ENCODE measurements at regions not wholly inside any gene's neighbourhood (a gene's known extent, or its start where the extent isn't known, plus 50 kb on each side); places are given as distances from the start of the nearest gene placed in this dataset.

GRCh38 chr5:104626122-104626521 lies 1063.5 kb upstream of the NUDT12 start:
- BruUV-seq (replicated peaks), result no TSS peak
- CTCF ChIA-PET (ENCODE audit: unreplicated experiment), result no interaction called here

DNA sequence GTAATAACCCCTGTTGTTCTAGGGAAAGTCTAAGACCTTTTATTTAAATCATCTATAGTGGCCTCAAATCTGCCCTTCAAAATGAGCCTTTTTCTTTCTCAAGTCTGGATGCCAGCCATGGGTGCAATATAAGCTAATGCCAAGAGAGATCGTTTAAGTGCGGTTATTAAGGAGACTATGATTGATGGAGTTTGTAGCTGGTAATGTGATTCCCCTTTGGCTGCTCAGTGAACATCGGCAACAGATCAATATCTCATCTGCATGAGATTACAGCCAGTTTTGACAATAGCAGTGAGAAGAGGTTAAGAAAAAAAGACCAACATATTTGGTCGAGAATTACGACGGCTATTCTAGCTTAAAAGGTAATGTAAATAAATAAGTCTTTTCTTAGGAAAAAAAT lies 1049.4 kb upstream of the NUDT12 start:
- Histone ChIP-seq H3K4me3 (ENCODE audit: low read depth, low read length, poor library complexity, severe bottlenecking) (no peak overlapping the region), H3K9me2 (ENCODE audit: insufficient read depth, low read length) (no peaks in the 10 kb centered on the region), H3K27ac (ENCODE audit: low read depth, low read length, poor library complexity, severe bottlenecking) (no peak overlapping the region), H2AFZ (ENCODE audit: low read length) (no peak overlapping the region), H3K4me1 (ENCODE audit: insufficient read depth, low read length, poor library complexity, severe bottlenecking) (no peaks in the 10 kb centered on the region), H3K79me2 (ENCODE audit: insufficient read depth, low read depth, low read length) (no peaks in the 10 kb centered on the region), H4K20me1 (ENCODE audit: insufficient read depth, low read length) (no peaks in the 10 kb centered on the region), H3K36me3 (ENCODE audit: insufficient read depth, low read length) (no peaks in the 10 kb centered on the region), H3K4me2 (ENCODE audit: low read length) (no peak overlapping the region), H3K9me3 (ENCODE audit: low read length) (no peaks in the 10 kb centered on the region)
- TF ChIP-seq EZH2phosphoT487 (IDR thresholded peaks at IDR 0.05; ENCODE audit: borderline replicate concordance, low read depth, low read length) (no peak), CTCF (conservative IDR thresholded peaks at IDR 0.05; ENCODE audit: low read length) (no peak)
- ChIA-PET CTCF (ENCODE audit: unreplicated experiment) (no interaction called here), POLR2A (no interaction called here)
- intact Hi-C loops (cut with micrococcal nuclease; ENCODE audit: unreplicated experiment), result no loop called here
- no TSS peak for BruUV-seq (replicated peaks)
- DNase-seq (ENCODE audit: low spot score), result no peak

More at GRCh38 chr5:104626122-104626521, 1063.5 kb upstream of the NUDT12 start:
- no peak for DNase-seq (ENCODE audit: low spot score)
- Histone ChIP-seq H3K9me2 (ENCODE audit: insufficient read depth, low read length) (no peaks in the 10 kb centered on the region), H3K27ac (ENCODE audit: low read depth, low read length, poor library complexity, severe bottlenecking) (no peak overlapping the region), H3K4me2 (ENCODE audit: low read length) (no peak overlapping the region), H2AFZ (ENCODE audit: low read length) (no peak overlapping the region), H3K4me1 (ENCODE audit: insufficient read depth, low read length, poor library complexity, severe bottlenecking) (no peaks in the 10 kb centered on the region), H3K36me3 (ENCODE audit: insufficient read depth, low read length) (no peaks in the 10 kb centered on the region), H3K79me2 (ENCODE audit: insufficient read depth, low read depth, low read length) (no peaks in the 10 kb centered on the region), H4K20me1 (ENCODE audit: insufficient read depth, low read length) (no peaks in the 10 kb centered on the region), H3K4me3 (ENCODE audit: low read depth, low read length, poor library complexity, severe bottlenecking) (no peak overlapping the region), H3K9me3 (ENCODE audit: low read length) (no peaks in the 10 kb centered on the region)
- TF ChIP-seq EZH2phosphoT487 (IDR thresholded peaks at IDR 0.05; ENCODE audit: borderline replicate concordance, low read depth, low read length) (no peak), CTCF (conservative IDR thresholded peaks at IDR 0.05; ENCODE audit: low read length) (no peak)
- POLR2A ChIA-PET, result no interaction called here
- intact Hi-C loops (cut with micrococcal nuclease; ENCODE audit: unreplicated experiment), result no loop called here

DNA sequence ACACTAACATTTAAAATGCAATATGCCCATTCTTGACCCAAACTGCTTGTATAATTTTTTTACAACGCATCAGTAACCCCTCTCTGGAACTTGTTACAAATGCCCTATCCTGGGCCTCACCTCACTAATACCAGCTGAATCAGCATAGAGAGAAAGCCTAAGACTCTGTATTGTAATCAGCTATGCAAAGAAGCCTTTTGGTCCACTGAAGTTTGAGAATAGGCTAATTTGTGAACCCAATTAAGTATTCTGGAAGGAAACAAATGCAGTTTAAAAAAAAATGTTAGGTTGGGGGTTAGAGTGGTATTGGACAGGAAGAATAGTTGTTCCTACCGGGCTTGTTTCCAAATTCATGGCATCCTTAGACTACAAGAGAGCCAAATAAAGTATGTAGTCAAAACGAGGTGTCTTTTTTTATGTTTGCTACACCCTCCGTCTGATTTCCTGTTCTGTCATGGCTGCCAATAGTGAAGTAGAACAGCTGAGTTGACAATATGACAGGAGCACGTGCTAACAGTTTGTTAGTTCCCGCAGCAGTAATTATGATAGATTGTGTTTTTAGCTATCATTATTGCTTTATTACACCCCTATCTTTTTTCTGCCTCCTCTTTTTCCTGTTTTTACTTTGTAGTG lies 1048.7 kb upstream of the NUDT12 start:
- no peak for TF ChIP-seq CTCF (conservative IDR thresholded peaks at IDR 0.05; ENCODE audit: low read length)
- no peak for TF ChIP-seq EZH2phosphoT487 (IDR thresholded peaks at IDR 0.05; ENCODE audit: borderline replicate concordance, low read depth, low read length)
- no peak overlapping the region for H3K4me2 ChIP-seq (ENCODE audit: low read length)
- no TSS peak for BruUV-seq (replicated peaks)
- DNase-seq (ENCODE audit: low spot score), result no peak
- H3K4me3 ChIP-seq (ENCODE audit: low read depth, low read length, poor library complexity, severe bottlenecking), result no peak overlapping the region
- H3K4me1 ChIP-seq (ENCODE audit: insufficient read depth, low read length, poor library complexity, severe bottlenecking), result no peaks in the 10 kb centered on the region
- no peaks in the 10 kb centered on the region for H3K36me3 ChIP-seq (ENCODE audit: insufficient read depth, low read length)
- POLR2A ChIA-PET, result no interaction called here
- no peaks in the 10 kb centered on the region for H4K20me1 ChIP-seq (ENCODE audit: insufficient read depth, low read length)
- H3K9me2 ChIP-seq (ENCODE audit: insufficient read depth, low read length), result no peaks in the 10 kb centered on the region
- CTCF ChIA-PET (ENCODE audit: unreplicated experiment), result no interaction called here
- no peaks in the 10 kb centered on the region for H3K9me3 ChIP-seq (ENCODE audit: low read length)
- H2AFZ ChIP-seq (ENCODE audit: low read length), result no peak overlapping the region
- no peaks in the 10 kb centered on the region for H3K79me2 ChIP-seq (ENCODE audit: insufficient read depth, low read depth, low read length)
- no peak overlapping the region for H3K27ac ChIP-seq (ENCODE audit: low read depth, low read length, poor library complexity, severe bottlenecking)
- intact Hi-C loops (cut with micrococcal nuclease; ENCODE audit: unreplicated experiment), result no loop called here
